ENCODE measurements at regions not wholly inside any gene's neighbourhood (a gene's known extent, or its start where the extent isn't known, plus 50 kb on each side); places are given as distances from the start of the nearest gene placed in this dataset.

DNA sequence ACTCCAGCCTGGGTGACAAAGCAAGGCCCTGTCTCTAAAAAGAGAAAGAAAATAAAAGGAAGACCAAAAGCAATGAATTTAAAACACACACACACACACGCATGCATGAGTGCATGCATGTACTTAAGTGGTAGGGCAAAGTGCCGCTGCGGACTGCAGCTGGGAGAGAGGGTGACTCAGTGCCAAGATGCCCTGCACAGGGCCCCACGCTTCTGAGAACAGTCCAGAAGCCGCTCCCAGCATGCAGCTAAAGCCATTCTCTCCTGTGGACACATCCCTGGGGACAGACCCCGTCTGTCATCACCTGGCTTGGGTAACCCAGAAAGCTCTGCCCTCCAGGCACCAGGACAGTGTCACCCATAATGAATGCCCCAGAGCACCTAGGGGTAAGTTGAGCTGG lies 61.0 kb upstream of the MYL10 start:
- TF ChIP-seq JUND (IDR thresholded peaks at IDR 0.05; ENCODE audit: low read length) (no peak), TCF12 (IDR thresholded peaks at IDR 0.05; ENCODE audit: low read depth, low read length) (no peak), EZH2 (IDR thresholded peaks at IDR 0.05; ENCODE audit: low read depth, low read length, severe bottlenecking) (no peak), POLR2A (IDR thresholded peaks at IDR 0.05; ENCODE audit: control extremely low read depth in 1 of 2, low read depth in 2 of 2, low read length in 2 of 2) (no peak), POLR2AphosphoS5 (IDR thresholded peaks at IDR 0.05; ENCODE audit: low read depth, low read length) (no peak), EP300 (IDR thresholded peaks at IDR 0.05; ENCODE audit: borderline replicate concordance in 1 of 2, low read depth in 2 of 2, low read length in 2 of 2) (no peak), ZNF274 (IDR thresholded peaks at IDR 0.05; ENCODE audit: borderline replicate concordance, extremely low read depth, low read length) (no peak), TAF1 (IDR thresholded peaks at IDR 0.05; ENCODE audit: low read depth, low read length) (no peak)
- TF ChIP-seq, protein P1, sequence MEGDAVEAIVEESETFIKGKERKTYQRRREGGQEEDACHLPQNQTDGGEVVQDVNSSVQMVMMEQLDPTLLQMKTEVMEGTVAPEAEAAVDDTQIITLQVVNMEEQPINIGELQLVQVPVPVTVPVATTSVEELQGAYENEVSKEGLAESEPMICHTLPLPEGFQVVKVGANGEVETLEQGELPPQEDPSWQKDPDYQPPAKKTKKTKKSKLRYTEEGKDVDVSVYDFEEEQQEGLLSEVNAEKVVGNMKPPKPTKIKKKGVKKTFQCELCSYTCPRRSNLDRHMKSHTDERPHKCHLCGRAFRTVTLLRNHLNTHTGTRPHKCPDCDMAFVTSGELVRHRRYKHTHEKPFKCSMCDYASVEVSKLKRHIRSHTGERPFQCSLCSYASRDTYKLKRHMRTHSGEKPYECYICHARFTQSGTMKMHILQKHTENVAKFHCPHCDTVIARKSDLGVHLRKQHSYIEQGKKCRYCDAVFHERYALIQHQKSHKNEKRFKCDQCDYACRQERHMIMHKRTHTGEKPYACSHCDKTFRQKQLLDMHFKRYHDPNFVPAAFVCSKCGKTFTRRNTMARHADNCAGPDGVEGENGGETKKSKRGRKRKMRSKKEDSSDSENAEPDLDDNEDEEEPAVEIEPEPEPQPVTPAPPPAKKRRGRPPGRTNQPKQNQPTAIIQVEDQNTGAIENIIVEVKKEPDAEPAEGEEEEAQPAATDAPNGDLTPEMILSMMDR (IDR thresholded peaks at IDR 0.05; ENCODE audit: control extremely low read depth in 1 of 3, insufficient read depth in 1 of 3, low read depth in 1 of 3, low read length in 3 of 3) = no peak
- TF ChIP-seq, protein P2, sequence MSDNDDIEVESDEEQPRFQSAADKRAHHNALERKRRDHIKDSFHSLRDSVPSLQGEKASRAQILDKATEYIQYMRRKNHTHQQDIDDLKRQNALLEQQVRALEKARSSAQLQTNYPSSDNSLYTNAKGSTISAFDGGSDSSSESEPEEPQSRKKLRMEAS (IDR thresholded peaks at IDR 0.05) = no peak
